ENCODE measurements at regions not wholly inside any gene's neighbourhood (a gene's known extent, or its start where the extent isn't known, plus 50 kb on each side); places are given as distances from the start of the nearest gene placed in this dataset.

DNA sequence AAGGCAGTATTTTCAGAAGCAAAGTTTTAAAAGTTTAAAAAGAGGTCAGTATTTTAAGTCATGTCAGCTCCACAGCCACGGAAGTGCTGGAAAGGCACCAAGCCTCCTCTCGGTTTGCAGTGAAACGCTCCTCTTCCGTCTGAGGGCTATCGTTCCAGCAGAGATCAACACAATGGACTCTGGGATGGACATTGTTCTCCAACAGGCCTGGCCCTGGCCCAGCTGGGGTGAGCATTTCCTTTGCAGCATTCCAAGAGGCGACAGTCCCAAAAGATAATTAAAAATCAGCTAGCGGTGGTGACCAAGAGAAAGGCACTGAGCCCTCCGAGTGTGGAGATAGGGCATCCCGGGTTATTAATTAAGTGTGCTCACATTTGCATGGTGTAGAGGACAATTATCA, 95.9 kb upstream of the LCLAT1 start:
- H3K27ac ChIP-seq, result no peak overlapping the region
- 20 to 77% (median 61%) methylated on average over 1 to 7 of the region's 9 CpGs; no CpG with 5 or more reads in 5 of the 10 experiments for WGBS, 10 experiments
- H3K4me3 ChIP-seq, result no peak overlapping the region
- ATAC-seq (replicated peaks in 6 of 8), result no peak
- H3K4me1 ChIP-seq (replicated peaks in 1 of 2), result peaks cover 0 to 2% of the 10 kb centered on the region in 2 donors
- in situ Hi-C loops (cut with MboI; ENCODE audit: low pct_unique_long_range_greater_than_20kb in 2 of 9, low sequenced_read_pairs in 9 of 9, unreplicated experiment in 9 of 9), result no loop called here

DNA sequence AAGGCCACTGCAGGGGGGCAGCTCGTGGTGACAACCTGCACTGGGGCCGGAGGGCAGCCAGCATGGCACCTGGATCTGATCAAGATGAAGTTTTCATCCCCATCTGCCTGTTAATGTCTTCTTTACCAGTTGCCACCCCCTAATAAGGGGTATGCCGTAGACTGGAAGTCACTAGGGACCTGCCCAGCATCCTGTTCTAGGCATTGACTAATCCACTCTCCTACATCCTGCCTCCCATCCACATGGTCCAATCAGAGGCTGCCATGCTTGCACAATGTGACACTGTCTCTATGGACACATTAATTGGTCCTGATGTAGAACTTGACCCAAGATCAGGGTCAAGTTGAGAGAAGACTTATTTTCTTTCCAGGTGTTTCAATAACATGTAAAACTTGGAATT, 95.1 kb upstream of the LCLAT1 start:
- Histone ChIP-seq H3K4me1 (replicated peaks in 1 of 2) (no peaks in the 10 kb centered on the region), H3K27ac (no peak overlapping the region), H3K4me3 (no peak overlapping the region)
- in situ Hi-C loops (cut with MboI; ENCODE audit: low pct_unique_long_range_greater_than_20kb in 2 of 9, low sequenced_read_pairs in 9 of 9, unreplicated experiment in 9 of 9), result no loop called here
- 80 to 100% (median 100%) methylated on average over 1 of the region's 3 CpGs; no CpG with 5 or more reads in 7 of the 10 experiments for WGBS, 10 experiments
- ATAC-seq (replicated peaks in 6 of 8), result no peak

DNA sequence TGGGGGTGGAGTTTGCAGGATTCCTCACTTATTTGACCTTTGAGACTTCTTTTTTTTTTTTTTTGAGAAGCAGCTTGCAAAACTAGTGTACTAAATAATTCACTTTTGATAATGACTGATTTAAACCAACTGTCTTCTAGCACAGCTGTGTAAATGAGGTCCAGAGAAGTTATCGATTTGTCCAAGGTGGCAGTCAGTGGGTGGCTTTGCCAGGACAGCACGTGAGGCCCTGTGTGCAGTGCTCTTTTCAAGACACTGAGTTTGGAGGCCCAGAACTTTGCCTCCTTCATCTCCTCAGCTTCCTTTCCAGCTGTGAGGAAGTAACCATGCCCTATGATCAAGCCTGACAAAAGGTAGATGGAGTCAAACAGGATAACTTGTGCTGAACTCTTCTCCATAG, 92.9 kb upstream of the LCLAT1 start:
- no peak overlapping the region for H3K27ac ChIP-seq
- H3K4me3 ChIP-seq, result no peak overlapping the region
- 60 to 100% (median 83%) methylated on average over 1 to 2 of the region's 2 CpGs; no CpG with 5 or more reads in 3 of the 10 experiments for WGBS, 10 experiments
- in situ Hi-C loops (cut with MboI; ENCODE audit: low pct_unique_long_range_greater_than_20kb in 2 of 9, low sequenced_read_pairs in 9 of 9, unreplicated experiment in 9 of 9), result no loop called here
- ATAC-seq (replicated peaks in 6 of 8), result no peak
- H3K4me1 ChIP-seq (replicated peaks in 1 of 2), result no peaks in the 10 kb centered on the region

DNA sequence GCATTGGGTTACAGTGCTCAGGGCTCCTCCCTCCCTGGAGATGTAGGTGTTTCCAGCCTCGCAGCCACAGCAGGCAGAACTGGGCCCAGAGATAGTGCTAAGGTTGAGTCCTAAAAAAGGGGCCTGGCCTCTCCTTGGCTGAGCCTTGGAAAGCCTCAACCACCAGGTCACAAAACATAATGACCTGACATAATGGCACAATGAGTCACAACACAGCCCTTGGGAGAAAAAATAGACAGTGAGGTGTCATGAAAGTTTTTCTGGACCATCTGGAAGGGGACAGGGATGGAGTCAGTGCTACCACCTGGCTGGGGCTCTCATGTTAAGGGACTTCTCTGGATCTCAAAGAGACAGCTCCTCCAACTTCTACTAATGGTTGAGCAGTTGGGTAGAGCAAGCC, 92.4 kb upstream of the LCLAT1 start:
- 40% methylated on average over 1 of the region's 1 CpG; no CpG with 5 or more reads in 9 of the 10 experiments for WGBS, 10 experiments
- Histone ChIP-seq H3K4me3 (no peak overlapping the region), H3K4me1 (replicated peaks in 1 of 2) (no peaks in the 10 kb centered on the region), H3K27ac (no peak overlapping the region)
- in situ Hi-C loops (cut with MboI; ENCODE audit: low pct_unique_long_range_greater_than_20kb in 2 of 9, low sequenced_read_pairs in 9 of 9, unreplicated experiment in 9 of 9), result no loop called here
- no peak for ATAC-seq (replicated peaks in 6 of 8)

DNA sequence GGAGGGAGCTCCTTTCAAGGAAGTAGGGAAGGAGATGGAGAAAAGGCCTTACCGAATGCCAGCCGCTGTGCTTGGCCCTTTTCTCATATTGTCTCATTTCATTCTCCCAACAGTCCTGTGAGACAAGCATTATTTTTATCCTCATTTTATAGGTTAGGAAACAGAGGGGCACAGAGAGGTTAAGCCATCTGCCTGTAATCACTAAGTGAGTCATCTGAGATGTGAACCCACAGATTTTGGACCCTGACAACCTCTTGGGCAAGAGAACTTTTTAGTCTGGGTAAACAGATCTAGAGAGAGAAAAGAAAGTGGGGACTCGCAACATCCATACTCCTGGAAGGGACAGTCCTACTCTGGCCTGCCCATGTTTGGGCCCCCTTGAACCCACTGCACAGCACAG, 91.7 kb upstream of the LCLAT1 start:
- no peaks in the 10 kb centered on the region for H3K4me1 ChIP-seq (replicated peaks in 1 of 2)
- H3K4me3 ChIP-seq, result no peak overlapping the region
- WGBS, 10 experiments, result 86 to 100% (median 89%) methylated on average over 1 to 3 of the region's 3 CpGs; no CpG with 5 or more reads in 4 of the 10 experiments
- in situ Hi-C loops (cut with MboI; ENCODE audit: low pct_unique_long_range_greater_than_20kb in 2 of 9, low sequenced_read_pairs in 9 of 9, unreplicated experiment in 9 of 9), result no loop called here
- ATAC-seq (replicated peaks in 6 of 8), result no peak
- no peak overlapping the region for H3K27ac ChIP-seq

DNA sequence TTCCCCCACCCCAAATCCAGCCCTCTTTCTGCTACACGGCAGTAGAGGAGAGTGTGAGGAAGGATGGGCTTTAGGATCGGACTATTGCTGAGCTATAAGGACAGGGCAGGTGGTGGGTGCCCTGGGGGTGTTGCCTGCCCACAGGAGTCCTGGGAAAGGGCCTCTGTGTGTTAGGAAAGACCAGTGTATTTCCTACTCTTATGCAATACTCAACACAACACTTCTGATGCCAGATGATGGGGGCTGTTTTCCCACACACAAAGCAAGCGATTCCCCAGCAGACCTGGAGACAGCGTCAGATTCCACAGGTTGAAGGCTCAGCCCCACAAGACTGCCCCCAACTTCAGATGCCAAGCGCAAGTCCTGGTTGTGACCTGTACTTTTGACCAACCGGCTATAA, 91.0 kb upstream of the LCLAT1 start:
- WGBS, 10 experiments, result 30 to 100% (median 84%) methylated on average over 1 to 5 of the region's 6 CpGs
- H3K4me1 ChIP-seq (replicated peaks in 1 of 2), result no peaks in the 10 kb centered on the region
- in situ Hi-C loops (cut with MboI; ENCODE audit: low pct_unique_long_range_greater_than_20kb in 2 of 9, low sequenced_read_pairs in 9 of 9, unreplicated experiment in 9 of 9), result no loop called here
- H3K4me3 ChIP-seq, result no peak overlapping the region
- ATAC-seq (replicated peaks in 6 of 8), result no peak
- no peak overlapping the region for H3K27ac ChIP-seq

DNA sequence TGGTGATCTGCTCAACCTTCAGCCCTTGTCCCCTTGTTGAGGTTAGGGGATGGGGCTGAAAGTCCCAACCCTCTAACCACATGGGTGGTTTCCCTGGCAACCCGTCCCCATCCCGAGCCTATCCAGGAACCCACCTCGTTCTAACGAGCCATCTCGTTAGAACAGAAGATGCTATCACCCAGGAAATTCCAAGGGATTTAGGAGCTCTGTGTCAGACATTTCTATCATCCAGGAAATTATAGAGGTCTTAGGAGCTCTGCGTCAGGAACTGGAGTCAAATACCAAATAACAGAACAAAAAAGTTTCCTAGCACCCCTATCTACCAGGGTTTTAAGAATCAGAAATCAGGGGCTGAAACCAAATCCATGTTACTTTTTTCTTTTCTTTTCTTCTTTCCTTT, 90.3 kb upstream of the LCLAT1 start:
- in situ Hi-C loops (cut with MboI; ENCODE audit: low pct_unique_long_range_greater_than_20kb in 2 of 9, low sequenced_read_pairs in 9 of 9, unreplicated experiment in 9 of 9), result no loop called here
- H3K4me3 ChIP-seq, result no peak overlapping the region
- H3K4me1 ChIP-seq (replicated peaks in 1 of 2), result no peaks in the 10 kb centered on the region
- 33 to 90% (median 80%) methylated on average over 1 to 6 of the region's 6 CpGs for WGBS, 10 experiments
- no peak overlapping the region for H3K27ac ChIP-seq
- ATAC-seq (replicated peaks in 6 of 8), result no peak

DNA sequence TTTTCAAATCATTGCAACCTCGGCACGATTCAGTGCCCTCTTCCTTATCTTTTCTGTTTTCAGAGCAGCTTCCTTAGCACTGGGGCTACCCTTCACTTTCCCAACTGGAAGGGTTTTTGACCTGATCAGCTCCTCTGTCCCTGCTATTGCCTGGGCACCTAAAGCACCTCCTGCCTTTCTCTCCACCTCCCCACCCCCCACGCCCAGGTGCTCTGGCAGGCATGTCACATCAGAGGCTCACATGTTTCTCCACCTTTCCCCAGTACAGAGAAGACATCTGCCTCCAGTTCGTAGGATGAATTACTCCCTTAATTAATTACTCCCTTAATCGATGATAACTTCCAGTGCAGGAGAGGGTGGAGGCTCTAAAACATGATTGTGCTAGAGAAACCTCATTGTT, 88.7 kb upstream of the LCLAT1 start:
- in situ Hi-C loops (cut with MboI; ENCODE audit: low pct_unique_long_range_greater_than_20kb in 2 of 9, low sequenced_read_pairs in 9 of 9, unreplicated experiment in 9 of 9), result no loop called here
- H3K27ac ChIP-seq, result no peak overlapping the region
- H3K4me3 ChIP-seq, result no peak overlapping the region
- no peaks in the 10 kb centered on the region for H3K4me1 ChIP-seq (replicated peaks in 1 of 2)
- no peak for ATAC-seq (replicated peaks in 6 of 8)
- 77 to 100% (median 81%) methylated on average over 1 to 5 of the region's 5 CpGs; no CpG with 5 or more reads in 4 of the 10 experiments for WGBS, 10 experiments

DNA sequence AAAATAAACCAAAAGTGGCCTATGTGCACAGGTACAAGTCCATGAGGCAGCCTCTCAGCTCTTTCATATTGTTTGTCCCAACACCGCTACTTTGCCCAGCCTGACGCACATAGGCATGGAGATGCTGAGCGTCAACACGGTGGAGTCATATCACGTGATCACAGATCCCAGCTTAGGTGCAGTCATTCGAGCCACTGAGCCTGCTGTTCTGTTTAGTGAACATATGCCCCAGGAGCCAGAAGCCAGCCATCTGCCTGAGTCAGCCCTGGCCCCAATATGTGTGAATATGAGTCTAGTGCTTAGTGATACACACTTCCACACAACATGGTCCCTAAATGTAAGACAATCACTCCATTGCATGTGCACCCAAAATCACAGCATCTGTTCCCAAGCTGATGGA, 88.2 kb upstream of the LCLAT1 start:
- no peak for ATAC-seq (replicated peaks in 6 of 8)
- Histone ChIP-seq H3K27ac (no peak overlapping the region), H3K4me3 (no peak overlapping the region), H3K4me1 (replicated peaks in 1 of 2) (no peaks in the 10 kb centered on the region)
- WGBS, 10 experiments, result 57 to 100% (median 80%) methylated on average over 2 to 6 of the region's 6 CpGs; no CpG with 5 or more reads in 3 of the 10 experiments
- in situ Hi-C loops (cut with MboI; ENCODE audit: low pct_unique_long_range_greater_than_20kb in 2 of 9, low sequenced_read_pairs in 9 of 9, unreplicated experiment in 9 of 9), result no loop called here

DNA sequence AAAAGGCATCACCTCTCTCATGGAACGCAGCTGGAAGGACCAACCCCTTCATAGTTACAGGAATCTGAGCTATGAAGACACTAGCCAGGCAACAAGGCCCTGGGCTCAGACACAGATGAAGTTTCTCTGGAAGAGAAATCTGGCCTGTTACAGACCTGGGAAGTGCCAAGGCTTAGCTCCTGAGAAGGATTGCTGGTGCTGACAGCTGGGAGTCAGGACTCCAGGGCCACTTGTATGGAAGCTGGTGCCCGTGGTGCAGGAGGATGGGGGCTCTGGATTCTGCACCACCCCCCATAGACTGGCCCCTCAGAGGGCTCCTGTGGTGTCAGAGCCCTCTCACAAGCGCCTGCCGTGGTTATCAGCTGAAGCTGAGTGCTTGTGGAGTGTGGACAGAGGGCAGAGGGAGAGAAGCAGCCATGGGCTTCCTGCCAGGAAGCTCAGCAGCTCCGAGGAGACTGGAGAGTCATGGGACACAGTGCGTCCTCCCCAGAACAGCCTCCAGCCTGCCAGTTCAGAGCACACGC, 87.3 kb upstream of the LCLAT1 start:
- 32 to 100% (median 77%) methylated on average over 1 to 4 of the region's 7 CpGs; no CpG with 5 or more reads in 4 of the 10 experiments for WGBS, 10 experiments
- Histone ChIP-seq H3K4me1 (replicated peaks in 1 of 2) (no peaks in the 10 kb centered on the region), H3K4me3 (no peak overlapping the region), H3K27ac (no peak overlapping the region)
- ATAC-seq (replicated peaks in 6 of 8), result peak in 3 of 8 experiments; percentile 47 to 87 (median 73)
- in situ Hi-C loops (cut with MboI; ENCODE audit: low pct_unique_long_range_greater_than_20kb in 2 of 9, low sequenced_read_pairs in 9 of 9, unreplicated experiment in 9 of 9), result no loop called here

DNA sequence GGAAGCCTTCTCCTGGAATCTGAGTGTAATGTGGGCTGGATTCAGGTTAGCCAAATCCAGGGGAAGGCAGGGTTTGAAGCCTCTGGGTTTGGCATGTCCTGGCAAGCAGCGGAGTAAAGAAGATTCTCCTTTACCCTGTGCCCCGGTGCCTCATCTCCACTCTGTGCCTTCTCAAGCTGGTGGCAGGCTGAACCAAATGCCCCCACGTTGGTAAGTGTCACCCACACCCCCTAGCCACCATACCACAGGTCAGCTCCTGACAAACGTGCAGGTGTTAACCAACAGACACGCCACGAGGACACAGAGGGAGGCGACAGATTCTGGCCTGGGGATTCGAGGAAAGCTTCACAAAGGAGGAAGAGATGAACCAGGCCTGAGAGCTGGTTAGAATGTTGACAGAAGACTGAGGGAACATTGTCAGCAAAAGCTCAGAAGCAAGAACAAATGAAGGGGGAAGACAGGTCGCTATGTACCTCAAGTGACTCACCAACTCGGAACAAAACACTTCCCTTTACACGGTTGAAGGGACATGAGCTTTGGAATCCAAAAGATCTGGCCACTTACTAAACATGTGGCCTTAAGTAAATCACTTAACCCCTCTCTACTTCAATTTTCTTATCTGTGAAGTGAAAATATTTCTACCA, 85.2 kb upstream of the LCLAT1 start:
- ATAC-seq (replicated peaks in 6 of 8), result peak in 2 of 8 experiments; percentile 25 to 71
- in situ Hi-C loops (cut with MboI; ENCODE audit: low pct_unique_long_range_greater_than_20kb in 2 of 9, low sequenced_read_pairs in 9 of 9, unreplicated experiment in 9 of 9), result no loop called here

DNA sequence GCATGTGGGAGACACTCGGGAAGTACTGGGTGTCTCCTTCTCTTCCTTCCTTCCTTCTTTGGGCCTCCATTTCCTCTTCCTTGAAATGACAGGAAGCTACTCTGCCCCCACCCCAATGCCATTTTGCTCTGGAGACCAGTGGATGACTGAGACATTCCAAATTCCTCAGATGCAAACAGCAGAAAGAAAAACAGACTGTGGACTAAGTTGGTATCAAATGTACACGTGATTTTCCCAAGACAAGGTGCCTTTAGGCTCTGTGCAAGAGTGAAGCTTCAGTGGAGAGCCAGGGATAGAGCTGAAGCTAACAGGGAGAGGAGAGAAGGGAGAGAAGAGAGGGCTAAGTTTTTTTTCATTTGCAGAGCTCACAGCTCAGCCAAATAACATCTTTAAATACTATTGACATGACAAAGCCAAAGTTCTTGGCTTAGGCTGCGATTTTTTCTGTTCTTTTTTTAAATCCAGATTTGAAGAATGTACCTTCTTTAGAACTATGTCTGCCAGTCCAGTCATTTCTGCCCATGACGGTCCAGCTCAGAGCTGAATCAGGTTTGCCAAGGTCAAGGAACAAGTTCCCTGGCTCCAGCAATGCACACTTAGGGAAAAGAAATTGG, 84.5 kb upstream of the LCLAT1 start:
- H3K4me3 ChIP-seq, result no peak overlapping the region
- 0 to 83% (median 50%) methylated on average over 1 to 3 of the region's 4 CpGs; no CpG with 5 or more reads in 1 of the 10 experiments for WGBS, 10 experiments
- no peaks in the 10 kb centered on the region for H3K4me1 ChIP-seq (replicated peaks in 1 of 2)
- H3K27ac ChIP-seq, result no peak overlapping the region
- peak in 1 of 8 experiments; percentile 5 for ATAC-seq (replicated peaks in 6 of 8)
- in situ Hi-C loops (cut with MboI; ENCODE audit: low pct_unique_long_range_greater_than_20kb in 2 of 9, low sequenced_read_pairs in 9 of 9, unreplicated experiment in 9 of 9), result no loop called here

More for the DNA sequence above, 85.2 kb upstream of the LCLAT1 start:
- no peak overlapping the region for H3K27ac ChIP-seq
- H3K4me1 ChIP-seq (replicated peaks in 1 of 2), result no peaks in the 10 kb centered on the region
- H3K4me3 ChIP-seq, result no peak overlapping the region
- 17 to 90% (median 82%) methylated on average over 2 to 10 of the region's 11 CpGs; no CpG with 5 or more reads in 1 of the 10 experiments for WGBS, 10 experiments

DNA sequence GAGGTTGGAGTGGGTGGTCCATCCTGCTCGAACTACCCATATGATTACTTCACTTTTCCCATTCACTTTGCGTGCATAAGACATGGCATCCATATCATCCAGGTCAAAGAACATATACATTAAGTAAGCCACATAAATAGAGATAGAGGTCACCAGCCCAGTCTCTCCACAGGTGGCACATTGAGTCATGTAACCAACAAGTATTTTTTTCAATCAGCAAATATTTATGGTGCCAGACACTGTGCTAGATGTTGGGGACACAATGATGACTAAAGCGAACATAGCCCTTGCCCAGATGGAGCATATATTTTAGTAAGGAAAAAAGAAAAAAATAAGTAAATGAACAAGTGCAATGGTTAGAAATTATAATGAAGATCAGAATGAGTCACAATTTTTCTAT, 83.6 kb upstream of the LCLAT1 start:
- ATAC-seq (replicated peaks in 6 of 8), result no peak
- no peaks in the 10 kb centered on the region for H3K4me1 ChIP-seq (replicated peaks in 1 of 2)
- 79 to 100% (median 89%) methylated on average over 1 to 3 of the region's 3 CpGs; no CpG with 5 or more reads in 2 of the 10 experiments for WGBS, 10 experiments
- no peak overlapping the region for H3K27ac ChIP-seq
- no peak overlapping the region for H3K4me3 ChIP-seq
- in situ Hi-C loops (cut with MboI; ENCODE audit: low pct_unique_long_range_greater_than_20kb in 2 of 9, low sequenced_read_pairs in 9 of 9, unreplicated experiment in 9 of 9), result no loop called here
